Loucy (cell line): ENCODE measurements at regions not wholly inside any gene's neighbourhood (a gene's known extent, or its start where the extent isn't known, plus 50 kb on each side); places are given as distances from the start of the nearest gene placed in this dataset.

ENCODE experiments used
- CTCF ChIP-seq: fragments of 200-600 bp; sonication (generic); conservative IDR thresholded peaks from 2 replicates; pipeline ENCODE4 v1.5.1; 2014; ENCODE audit warnings: mild to moderate bottlenecking, antibody characterized with exemption, low read length
- EZH2phosphoT487 ChIP-seq: fragments of 200-600 bp; IDR thresholded peaks from 2 replicates; pipeline ENCODE4 v1.6.1; 2018; ENCODE audit warnings: antibody characterized with exemption, mild to moderate bottlenecking, moderate library complexity, borderline replicate concordance

DNA sequence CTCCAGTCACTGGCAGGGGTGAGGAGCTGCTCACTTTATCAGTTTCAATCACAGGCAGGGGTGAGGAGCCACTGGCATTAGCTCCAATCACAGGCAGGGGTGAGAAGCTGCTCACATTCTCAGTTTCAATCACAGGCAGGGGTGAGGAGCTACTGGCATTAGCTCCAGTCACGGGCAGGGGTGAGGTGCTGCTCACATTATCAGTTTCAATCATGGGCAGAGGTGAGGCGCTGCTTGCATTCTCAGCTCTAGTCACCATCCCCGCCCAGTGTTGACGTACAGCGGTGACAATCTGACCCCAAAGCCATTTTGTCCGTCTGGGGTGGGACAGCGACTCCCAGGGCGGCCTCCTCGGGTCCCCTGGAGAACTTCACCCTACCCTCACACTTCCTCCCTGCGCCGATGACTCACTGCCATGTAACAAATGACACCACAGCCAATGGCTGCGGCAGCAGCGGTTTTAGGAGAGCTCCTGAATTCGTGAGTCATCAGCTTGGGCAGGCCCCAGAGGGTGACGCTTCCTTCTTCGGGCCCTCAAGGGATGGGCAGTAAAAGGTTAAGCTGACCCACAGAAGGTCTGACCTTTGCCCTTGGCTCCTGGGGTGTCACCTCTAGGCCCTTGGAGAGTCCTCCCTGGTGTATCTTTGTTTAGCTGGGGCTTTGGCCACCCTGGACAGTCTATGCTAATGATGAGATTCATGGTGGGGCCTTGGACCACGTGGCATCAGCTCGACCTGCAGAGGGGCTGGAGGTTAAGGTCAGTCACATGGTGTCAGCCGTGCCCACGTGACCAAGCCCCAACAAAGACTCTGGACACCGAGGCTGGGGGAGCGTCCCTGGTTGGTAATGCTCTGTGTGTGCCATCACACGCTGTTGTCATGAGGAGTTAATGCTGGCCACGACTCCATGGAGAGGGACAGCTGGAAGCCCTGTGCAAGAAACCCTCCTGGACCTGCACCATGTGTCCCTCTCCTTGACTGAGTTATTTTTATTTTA lies 171.7 kb downstream of the C16orf95 start:
- no peak for TF ChIP-seq CTCF
- TF ChIP-seq EZH2phosphoT487, result no peak
